ENCODE measurements at regions not wholly inside any gene's neighbourhood (a gene's known extent, or its start where the extent isn't known, plus 50 kb on each side); places are given as distances from the start of the nearest gene placed in this dataset.

- TF ChIP-seq CTCF (IDR thresholded peaks at IDR 0.05; ENCODE audit: low read length) (no peak), EZH2 (IDR thresholded peaks at IDR 0.05; ENCODE audit: borderline replicate concordance, low read length) (no peak)
Measured at GRCh38 chr2:226333388-226333787, 466.2 kb downstream of the IRS1 start.

All from OCI-LY1 (cell line).